ENCODE measurements at regions not wholly inside any gene's neighbourhood (a gene's known extent, or its start where the extent isn't known, plus 50 kb on each side); places are given as distances from the start of the nearest gene placed in this dataset.

- WGBS = 88% methylated on average over 5 of the region's 5 CpGs
- Histone ChIP-seq H3K4me1 (ENCODE audit: insufficient read depth) (peaks cover 2% of the 10 kb centered on the region), H3K36me3 (ENCODE audit: insufficient read depth) (no peaks in the 10 kb centered on the region), H3K4me3 (ENCODE audit: low read depth, low read length) (no peak overlapping the region), H3K27ac (ENCODE audit: low read depth) (no peak overlapping the region)
- DNase-seq (ENCODE audit: extremely low spot score) = no peak
Measured at GRCh38 chr19:30717381-30717780, 345.2 kb downstream of the ZNF536 start.

GRCh38 chr19:30712431-30713337 lies 340.5 kb downstream of the ZNF536 start:
- H3K4me1 ChIP-seq (ENCODE audit: insufficient read depth) = no peaks in the 10 kb centered on the region
- H3K36me3 ChIP-seq (ENCODE audit: insufficient read depth) = no peaks in the 10 kb centered on the region
- WGBS = 60% methylated on average over 7 of the region's 7 CpGs
- DNase-seq (ENCODE audit: extremely low spot score) = no peak
- no peak overlapping the region for H3K4me3 ChIP-seq (ENCODE audit: low read depth, low read length)
- no peak overlapping the region for H3K27ac ChIP-seq (ENCODE audit: low read depth)

- no peak overlapping the region for H3K27ac ChIP-seq (ENCODE audit: low read depth)
- 80% methylated on average over 4 of the region's 4 CpGs for WGBS
- H3K4me3 ChIP-seq (ENCODE audit: low read depth, low read length) = no peak overlapping the region
- no peaks in the 10 kb centered on the region for H3K36me3 ChIP-seq (ENCODE audit: insufficient read depth)
- no peaks in the 10 kb centered on the region for H3K4me1 ChIP-seq (ENCODE audit: insufficient read depth)
- DNase-seq (ENCODE audit: extremely low spot score) = no peak
Measured at GRCh38 chr19:30711826-30712225, 339.6 kb downstream of the ZNF536 start.

DNA sequence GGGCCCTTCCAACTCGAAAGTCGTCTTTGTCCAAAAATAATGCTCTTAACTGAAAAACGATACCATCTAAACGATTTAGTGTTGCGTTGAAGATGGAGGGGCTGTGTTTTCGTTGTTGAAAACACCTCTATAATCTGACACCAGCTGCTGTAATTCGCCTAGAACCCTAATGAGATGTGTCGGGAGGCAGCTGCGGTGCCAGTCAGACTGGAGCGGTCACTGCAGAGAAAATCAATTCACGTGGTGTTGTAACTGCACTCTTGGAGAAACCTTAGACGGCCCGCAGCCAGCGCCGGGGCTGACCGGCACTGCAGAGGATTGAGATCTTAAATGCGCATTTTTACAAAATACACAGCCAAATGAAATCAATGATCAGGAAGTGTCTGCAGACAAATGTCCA lies 339.1 kb downstream of the ZNF536 start:
- no peaks in the 10 kb centered on the region for H3K36me3 ChIP-seq (ENCODE audit: insufficient read depth)
- H3K4me1 ChIP-seq (ENCODE audit: insufficient read depth) = no peaks in the 10 kb centered on the region
- WGBS = 56% methylated on average over 17 of the region's 17 CpGs
- H3K27ac ChIP-seq (ENCODE audit: low read depth) = no peak overlapping the region
- DNase-seq (ENCODE audit: extremely low spot score) = no peak
- H3K4me3 ChIP-seq (ENCODE audit: low read depth, low read length) = no peak overlapping the region

- WGBS = 85% methylated on average over 12 of the region's 12 CpGs
- no peak for DNase-seq (ENCODE audit: extremely low spot score)
- H3K27ac ChIP-seq (ENCODE audit: low read depth) = no peak overlapping the region
- no peaks in the 10 kb centered on the region for H3K4me1 ChIP-seq (ENCODE audit: insufficient read depth)
- H3K4me3 ChIP-seq (ENCODE audit: low read depth, low read length) = no peak overlapping the region
- H3K36me3 ChIP-seq (ENCODE audit: insufficient read depth) = no peaks in the 10 kb centered on the region
Measured at GRCh38 chr19:30710721-30711120, 338.5 kb downstream of the ZNF536 start.

DNA sequence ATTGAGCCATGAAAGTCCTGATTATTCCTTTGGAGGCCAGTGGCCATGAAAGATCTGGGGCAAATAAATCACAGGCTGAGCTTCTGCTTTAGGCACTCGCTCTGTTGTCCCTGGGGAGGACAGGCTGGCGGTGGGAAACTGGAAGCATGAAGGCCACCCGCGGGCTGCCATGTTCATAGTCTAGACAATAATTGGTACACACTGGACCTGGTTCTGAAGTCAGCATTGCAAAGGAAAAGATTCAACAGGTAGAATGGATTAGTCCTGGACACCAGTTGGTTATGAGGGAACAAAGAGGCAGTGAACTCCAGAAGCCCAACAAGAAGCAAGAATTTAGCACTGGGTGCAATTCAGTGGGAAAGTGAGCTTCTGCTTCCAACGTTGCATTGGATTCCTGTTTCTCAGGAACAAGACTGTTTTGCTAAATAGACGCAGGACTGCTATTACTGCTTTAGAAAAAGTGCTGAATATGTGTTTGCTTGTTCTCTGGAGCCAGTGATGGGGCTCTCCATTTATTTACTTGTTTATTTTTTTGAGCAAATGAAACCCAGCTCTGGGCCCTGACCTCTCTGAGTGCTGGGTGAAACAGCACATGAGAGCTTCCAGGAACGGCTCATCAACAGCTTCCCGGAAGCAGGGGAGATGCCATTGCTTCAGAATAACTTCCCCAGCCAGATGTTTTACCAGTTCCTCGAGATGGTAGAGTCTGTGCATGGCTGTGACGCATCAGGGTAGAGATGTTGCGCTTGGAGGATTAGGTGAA lies 336.4 kb downstream of the ZNF536 start:
- DNase-seq (ENCODE audit: extremely low spot score) = no peak
- no peak overlapping the region for H3K27ac ChIP-seq (ENCODE audit: low read depth)
- H3K4me1 ChIP-seq (ENCODE audit: insufficient read depth) = no peaks in the 10 kb centered on the region
- H3K36me3 ChIP-seq (ENCODE audit: insufficient read depth) = no peaks in the 10 kb centered on the region
- WGBS = 87% methylated on average over 11 of the region's 11 CpGs
- no peak overlapping the region for H3K4me3 ChIP-seq (ENCODE audit: low read depth, low read length)

- WGBS = 83% methylated on average over 4 of the region's 4 CpGs
- no peak for DNase-seq (ENCODE audit: extremely low spot score)
- H3K27ac ChIP-seq (ENCODE audit: low read depth) = no peak overlapping the region
- H3K4me3 ChIP-seq (ENCODE audit: low read depth, low read length) = no peak overlapping the region
- H3K4me1 ChIP-seq (ENCODE audit: insufficient read depth) = no peaks in the 10 kb centered on the region
- H3K36me3 ChIP-seq (ENCODE audit: insufficient read depth) = no peaks in the 10 kb centered on the region
Measured at GRCh38 chr19:30704771-30705330, 332.7 kb downstream of the ZNF536 start.

- WGBS = 90% methylated on average over 4 of the region's 4 CpGs
- Histone ChIP-seq H3K36me3 (ENCODE audit: insufficient read depth) (no peaks in the 10 kb centered on the region), H3K4me3 (ENCODE audit: low read depth, low read length) (no peak overlapping the region), H3K4me1 (ENCODE audit: insufficient read depth) (no peaks in the 10 kb centered on the region), H3K27ac (ENCODE audit: low read depth) (no peak overlapping the region)
- no peak for DNase-seq (ENCODE audit: extremely low spot score)
Measured at GRCh38 chr19:30703645-30704044, 331.5 kb downstream of the ZNF536 start.

- Histone ChIP-seq H3K4me1 (ENCODE audit: insufficient read depth) (no peaks in the 10 kb centered on the region), H3K4me3 (ENCODE audit: low read depth, low read length) (no peak overlapping the region), H3K36me3 (ENCODE audit: insufficient read depth) (no peaks in the 10 kb centered on the region), H3K27ac (ENCODE audit: low read depth) (no peak overlapping the region)
- DNase-seq (ENCODE audit: extremely low spot score) = no peak
- 95% methylated on average over 2 of the region's 2 CpGs for WGBS
Measured at GRCh38 chr19:30701178-30701577, 329.0 kb downstream of the ZNF536 start.

GRCh38 chr19:30699871-30700280 lies 327.7 kb downstream of the ZNF536 start:
- 97% methylated on average over 3 of the region's 3 CpGs for WGBS
- Histone ChIP-seq H3K4me1 (ENCODE audit: insufficient read depth) (no peaks in the 10 kb centered on the region), H3K36me3 (ENCODE audit: insufficient read depth) (no peaks in the 10 kb centered on the region), H3K4me3 (ENCODE audit: low read depth, low read length) (no peak overlapping the region), H3K27ac (ENCODE audit: low read depth) (no peak overlapping the region)
- no peak for DNase-seq (ENCODE audit: extremely low spot score)

DNA sequence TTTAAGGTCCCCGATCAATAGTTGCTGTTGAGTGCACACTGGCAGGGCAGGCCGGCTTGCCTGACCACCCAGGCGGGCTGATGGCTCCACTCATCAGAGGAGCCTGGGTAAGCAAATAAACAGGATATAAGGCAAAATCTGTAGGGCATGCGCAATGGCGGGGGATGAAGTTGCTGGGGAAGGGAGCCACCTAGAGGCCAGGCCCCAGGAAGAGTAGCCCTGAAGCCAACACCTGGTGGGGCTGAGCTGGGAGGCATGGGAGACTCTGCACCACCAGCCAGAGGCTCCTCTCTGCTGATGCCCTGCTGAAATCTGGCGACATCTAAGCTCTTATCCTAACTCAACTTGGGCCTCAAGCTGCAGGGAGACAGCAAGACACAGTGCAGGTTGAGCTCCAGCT lies 324.3 kb downstream of the ZNF536 start:
- 65% methylated on average over 6 of the region's 6 CpGs for WGBS
- Histone ChIP-seq H3K27ac (ENCODE audit: low read depth) (no peak overlapping the region), H3K4me3 (ENCODE audit: low read depth, low read length) (no peak overlapping the region), H3K4me1 (ENCODE audit: insufficient read depth) (no peaks in the 10 kb centered on the region), H3K36me3 (ENCODE audit: insufficient read depth) (no peaks in the 10 kb centered on the region)
- DNase-seq (ENCODE audit: extremely low spot score) = no peak

DNA sequence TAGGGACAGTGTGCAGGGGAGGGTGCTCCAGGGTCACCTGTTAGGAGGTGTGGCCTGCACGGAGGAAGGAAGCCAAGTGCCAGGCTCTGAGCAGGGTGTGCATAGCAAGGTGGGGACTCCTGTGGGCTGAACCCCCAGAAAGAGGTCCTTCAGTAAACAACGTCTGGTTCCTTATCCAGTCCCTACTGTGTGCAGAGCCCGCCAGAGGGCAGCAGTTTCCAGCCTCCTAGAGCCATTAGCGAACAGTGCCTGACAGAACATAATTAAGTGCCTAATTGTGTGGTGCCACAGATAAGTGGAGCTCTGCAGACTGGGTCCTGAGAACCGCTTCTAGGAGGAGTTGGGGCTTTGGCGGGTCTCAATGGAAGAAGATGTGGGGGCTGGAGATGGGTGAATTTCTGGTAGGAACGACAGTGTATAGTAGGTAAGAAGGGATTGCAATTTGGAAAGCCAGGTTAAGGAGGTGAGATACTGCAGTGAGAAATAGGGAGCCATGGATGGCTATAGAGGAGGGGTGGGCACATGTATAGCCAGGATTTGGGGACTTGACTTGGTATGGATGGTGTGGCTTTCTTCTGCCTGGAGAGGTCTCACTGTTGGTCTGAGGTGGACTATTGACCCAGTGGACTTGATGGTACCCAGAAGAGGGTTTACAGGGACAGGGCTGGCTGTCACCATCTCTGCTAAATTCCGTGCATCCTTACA lies 323.1 kb downstream of the ZNF536 start:
- no peak for DNase-seq (ENCODE audit: extremely low spot score)

GRCh38 chr19:30694156-30694755 lies 322.1 kb downstream of the ZNF536 start:
- WGBS = 79% methylated on average over 4 of the region's 4 CpGs
- DNase-seq (ENCODE audit: extremely low spot score) = no peak
- Histone ChIP-seq H3K36me3 (ENCODE audit: insufficient read depth) (no peaks in the 10 kb centered on the region), H3K4me1 (ENCODE audit: insufficient read depth) (no peaks in the 10 kb centered on the region), H3K4me3 (ENCODE audit: low read depth, low read length) (no peak overlapping the region), H3K27ac (ENCODE audit: low read depth) (no peak overlapping the region)

More for the DNA sequence above, 323.1 kb downstream of the ZNF536 start:
- 88% methylated on average over 8 of the region's 8 CpGs for WGBS
- no peaks in the 10 kb centered on the region for H3K36me3 ChIP-seq (ENCODE audit: insufficient read depth)
- H3K27ac ChIP-seq (ENCODE audit: low read depth) = no peak overlapping the region
- no peak overlapping the region for H3K4me3 ChIP-seq (ENCODE audit: low read depth, low read length)
- H3K4me1 ChIP-seq (ENCODE audit: insufficient read depth) = no peaks in the 10 kb centered on the region

Measured in urinary bladder (tissue), 3 donors.